H1 (cell line): ENCODE measurements at regions not wholly inside any gene's neighbourhood (a gene's known extent, or its start where the extent isn't known, plus 50 kb on each side); places are given as distances from the start of the nearest gene placed in this dataset.

Source experiments
- BACH1 ChIP-seq: IDR thresholded peaks from 2 replicates; pipeline ENCODE4 v1.6.1; 2012; ENCODE audit warnings: low read length, improper control_type of control experiment
- PHF8 ChIP-seq: fragments of 200-600 bp; sonication (generic); conservative IDR thresholded peaks from 2 replicates; pipeline ENCODE4 v1.7.1; 2012; ENCODE audit warnings: low read depth, mild to moderate bottlenecking, inconsistent platforms, low read length, moderate library complexity
- RBBP5 ChIP-seq: IDR thresholded peaks from 2 replicates; pipeline ENCODE4 v1.7.1; 2012; ENCODE audit warnings: low read depth, mild to moderate bottlenecking, inconsistent platforms, low read length, moderate library complexity, borderline replicate concordance
- SIN3A ChIP-seq, 2 experiments: IDR thresholded peaks in 1 of 2; conservative IDR thresholded peaks in 1 of 2; 2 replicates each; pipeline ENCODE4 v1.6.1; 2011 to 2012; ENCODE audit warnings: low read length in 2 of 2, improper control_type of control experiment in 1 of 2, low read depth in 1 of 2, mild to moderate bottlenecking in 1 of 2
- SUZ12 ChIP-seq: fragments of 200-600 bp; sonication (generic); IDR thresholded peaks from 2 replicates; pipeline ENCODE4 v1.6.1; 2012; ENCODE audit warnings: mild to moderate bottlenecking, inconsistent platforms, low read length, moderate library complexity, mixed read lengths
- TF ChIP-seq, protein P1 (sequence below): fragments of 300-600 bp; sonication (generic); IDR thresholded peaks from 2 replicates; pipeline ENCODE4 v1.7.1; 2012; ENCODE audit warnings: low read length, moderate library complexity, mild to moderate bottlenecking, inconsistent platforms; ENCODE audit not compliant: insufficient replicate concordance

DNA sequence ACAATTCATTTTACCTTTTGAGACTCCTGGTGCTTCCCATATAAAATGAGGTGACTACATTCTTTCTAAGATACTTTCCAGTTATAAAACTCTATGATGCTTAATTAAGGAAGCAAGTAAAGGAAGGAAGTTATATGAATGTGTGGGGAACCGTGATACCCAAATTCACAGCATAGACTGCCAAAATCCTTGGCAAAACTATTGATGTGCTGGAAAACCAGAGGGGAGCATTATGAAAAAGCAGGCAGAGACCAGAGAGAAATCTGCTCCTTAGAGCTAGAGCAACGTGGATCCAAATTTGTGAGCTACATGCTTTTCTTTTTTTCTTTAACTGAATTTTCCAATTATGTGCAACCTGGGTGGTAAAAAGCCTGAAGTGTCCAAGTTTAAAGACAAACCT is 201.4 kb upstream of the USP25 start (continued):
- TF ChIP-seq, protein P1, sequence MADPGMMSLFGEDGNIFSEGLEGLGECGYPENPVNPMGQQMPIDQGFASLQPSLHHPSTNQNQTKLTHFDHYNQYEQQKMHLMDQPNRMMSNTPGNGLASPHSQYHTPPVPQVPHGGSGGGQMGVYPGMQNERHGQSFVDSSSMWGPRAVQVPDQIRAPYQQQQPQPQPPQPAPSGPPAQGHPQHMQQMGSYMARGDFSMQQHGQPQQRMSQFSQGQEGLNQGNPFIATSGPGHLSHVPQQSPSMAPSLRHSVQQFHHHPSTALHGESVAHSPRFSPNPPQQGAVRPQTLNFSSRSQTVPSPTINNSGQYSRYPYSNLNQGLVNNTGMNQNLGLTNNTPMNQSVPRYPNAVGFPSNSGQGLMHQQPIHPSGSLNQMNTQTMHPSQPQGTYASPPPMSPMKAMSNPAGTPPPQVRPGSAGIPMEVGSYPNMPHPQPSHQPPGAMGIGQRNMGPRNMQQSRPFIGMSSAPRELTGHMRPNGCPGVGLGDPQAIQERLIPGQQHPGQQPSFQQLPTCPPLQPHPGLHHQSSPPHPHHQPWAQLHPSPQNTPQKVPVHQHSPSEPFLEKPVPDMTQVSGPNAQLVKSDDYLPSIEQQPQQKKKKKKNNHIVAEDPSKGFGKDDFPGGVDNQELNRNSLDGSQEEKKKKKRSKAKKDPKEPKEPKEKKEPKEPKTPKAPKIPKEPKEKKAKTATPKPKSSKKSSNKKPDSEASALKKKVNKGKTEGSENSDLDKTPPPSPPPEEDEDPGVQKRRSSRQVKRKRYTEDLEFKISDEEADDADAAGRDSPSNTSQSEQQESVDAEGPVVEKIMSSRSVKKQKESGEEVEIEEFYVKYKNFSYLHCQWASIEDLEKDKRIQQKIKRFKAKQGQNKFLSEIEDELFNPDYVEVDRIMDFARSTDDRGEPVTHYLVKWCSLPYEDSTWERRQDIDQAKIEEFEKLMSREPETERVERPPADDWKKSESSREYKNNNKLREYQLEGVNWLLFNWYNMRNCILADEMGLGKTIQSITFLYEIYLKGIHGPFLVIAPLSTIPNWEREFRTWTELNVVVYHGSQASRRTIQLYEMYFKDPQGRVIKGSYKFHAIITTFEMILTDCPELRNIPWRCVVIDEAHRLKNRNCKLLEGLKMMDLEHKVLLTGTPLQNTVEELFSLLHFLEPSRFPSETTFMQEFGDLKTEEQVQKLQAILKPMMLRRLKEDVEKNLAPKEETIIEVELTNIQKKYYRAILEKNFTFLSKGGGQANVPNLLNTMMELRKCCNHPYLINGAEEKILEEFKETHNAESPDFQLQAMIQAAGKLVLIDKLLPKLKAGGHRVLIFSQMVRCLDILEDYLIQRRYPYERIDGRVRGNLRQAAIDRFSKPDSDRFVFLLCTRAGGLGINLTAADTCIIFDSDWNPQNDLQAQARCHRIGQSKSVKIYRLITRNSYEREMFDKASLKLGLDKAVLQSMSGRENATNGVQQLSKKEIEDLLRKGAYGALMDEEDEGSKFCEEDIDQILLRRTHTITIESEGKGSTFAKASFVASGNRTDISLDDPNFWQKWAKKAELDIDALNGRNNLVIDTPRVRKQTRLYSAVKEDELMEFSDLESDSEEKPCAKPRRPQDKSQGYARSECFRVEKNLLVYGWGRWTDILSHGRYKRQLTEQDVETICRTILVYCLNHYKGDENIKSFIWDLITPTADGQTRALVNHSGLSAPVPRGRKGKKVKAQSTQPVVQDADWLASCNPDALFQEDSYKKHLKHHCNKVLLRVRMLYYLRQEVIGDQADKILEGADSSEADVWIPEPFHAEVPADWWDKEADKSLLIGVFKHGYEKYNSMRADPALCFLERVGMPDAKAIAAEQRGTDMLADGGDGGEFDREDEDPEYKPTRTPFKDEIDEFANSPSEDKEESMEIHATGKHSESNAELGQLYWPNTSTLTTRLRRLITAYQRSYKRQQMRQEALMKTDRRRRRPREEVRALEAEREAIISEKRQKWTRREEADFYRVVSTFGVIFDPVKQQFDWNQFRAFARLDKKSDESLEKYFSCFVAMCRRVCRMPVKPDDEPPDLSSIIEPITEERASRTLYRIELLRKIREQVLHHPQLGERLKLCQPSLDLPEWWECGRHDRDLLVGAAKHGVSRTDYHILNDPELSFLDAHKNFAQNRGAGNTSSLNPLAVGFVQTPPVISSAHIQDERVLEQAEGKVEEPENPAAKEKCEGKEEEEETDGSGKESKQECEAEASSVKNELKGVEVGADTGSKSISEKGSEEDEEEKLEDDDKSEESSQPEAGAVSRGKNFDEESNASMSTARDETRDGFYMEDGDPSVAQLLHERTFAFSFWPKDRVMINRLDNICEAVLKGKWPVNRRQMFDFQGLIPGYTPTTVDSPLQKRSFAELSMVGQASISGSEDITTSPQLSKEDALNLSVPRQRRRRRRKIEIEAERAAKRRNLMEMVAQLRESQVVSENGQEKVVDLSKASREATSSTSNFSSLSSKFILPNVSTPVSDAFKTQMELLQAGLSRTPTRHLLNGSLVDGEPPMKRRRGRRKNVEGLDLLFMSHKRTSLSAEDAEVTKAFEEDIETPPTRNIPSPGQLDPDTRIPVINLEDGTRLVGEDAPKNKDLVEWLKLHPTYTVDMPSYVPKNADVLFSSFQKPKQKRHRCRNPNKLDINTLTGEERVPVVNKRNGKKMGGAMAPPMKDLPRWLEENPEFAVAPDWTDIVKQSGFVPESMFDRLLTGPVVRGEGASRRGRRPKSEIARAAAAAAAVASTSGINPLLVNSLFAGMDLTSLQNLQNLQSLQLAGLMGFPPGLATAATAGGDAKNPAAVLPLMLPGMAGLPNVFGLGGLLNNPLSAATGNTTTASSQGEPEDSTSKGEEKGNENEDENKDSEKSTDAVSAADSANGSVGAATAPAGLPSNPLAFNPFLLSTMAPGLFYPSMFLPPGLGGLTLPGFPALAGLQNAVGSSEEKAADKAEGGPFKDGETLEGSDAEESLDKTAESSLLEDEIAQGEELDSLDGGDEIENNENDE = no peak
- TF ChIP-seq SUZ12 = no peak
- no peak for TF ChIP-seq RBBP5
- no peak for TF ChIP-seq SIN3A (conservative IDR thresholded peaks at IDR 0.05 in 1 of 2, IDR thresholded peaks at IDR 0.05 in 1 of 2; ENCODE audit: low read depth in 1 of 2, low read length in 2 of 2)
- TF ChIP-seq BACH1 = no peak
- no peak for TF ChIP-seq PHF8
